Calu3 (cell line): ENCODE measurements at regions not wholly inside any gene's neighbourhood (a gene's known extent, or its start where the extent isn't known, plus 50 kb on each side); places are given as distances from the start of the nearest gene placed in this dataset.

Experiments
- BruUV-seq: library from RNA; stranded (reverse); fragments of 400-500 nt; replicated peaks from 2 replicates; lab custom pipeline; 2021; lab: Mats Ljungman, UMichigan
- CTCF ChIA-PET: fragments of 300-600 bp; sonication (Branson Sonifier 250); formaldehyde crosslinking; loops from one replicate; lab custom pipeline; 2022; ENCODE audit warnings: antibody characterized with exemption; lab: Charles Lee
- DNase-seq: peaks from one replicate; pipeline ENCODE4 v3.0.0; 2022
- H3K27ac Mint-ChIP-seq: one replicate; pipeline ENCODE4 v1.8.0; 2022; ENCODE audit warnings: mixed read lengths; ENCODE audit not compliant: unreplicated experiment
- H3K27me3 Mint-ChIP-seq: one replicate; pipeline ENCODE4 v1.8.0; 2022; ENCODE audit warnings: mixed read lengths; ENCODE audit not compliant: unreplicated experiment
- H3K36me3 Mint-ChIP-seq: one replicate; pipeline ENCODE4 v1.8.0; 2022; ENCODE audit warnings: mild to moderate bottlenecking, moderate library complexity, mixed read lengths; ENCODE audit not compliant: insufficient read depth, unreplicated experiment
- H3K4me1 Mint-ChIP-seq: one replicate; pipeline ENCODE4 v1.8.0; 2022; ENCODE audit warnings: mild to moderate bottlenecking, low read depth, mixed read lengths; ENCODE audit not compliant: unreplicated experiment
- H3K4me3 Mint-ChIP-seq: one replicate; pipeline ENCODE4 v1.8.0; 2022; ENCODE audit warnings: mild to moderate bottlenecking, low read depth, moderate library complexity, mixed read lengths; ENCODE audit not compliant: unreplicated experiment
- H3K9me3 Mint-ChIP-seq: one replicate; pipeline ENCODE4 v1.8.0; 2022; ENCODE audit warnings: low read depth, mixed read lengths; ENCODE audit not compliant: unreplicated experiment
- CTCF ChIP-seq: fragments of 200-600 bp; IDR thresholded peaks from one replicate; pipeline ENCODE4 v1.8.0; 2022; ENCODE audit warnings: antibody characterized with exemption; ENCODE audit not compliant: unreplicated experiment
- intact Hi-C: fragments of 100-400 bp; cut with micrococcal nuclease; formaldehyde crosslinking; loops from one replicate; pipeline ENCODE4 v1.10.0; 2022; ENCODE audit not compliant: unreplicated experiment

- no peak overlapping the region for H3K4me3 Mint-ChIP-seq
- H3K9me3 Mint-ChIP-seq = peaks cover 4% of the 10 kb centered on the region
- H3K4me1 Mint-ChIP-seq = peaks cover 10% of the 10 kb centered on the region
- H3K27me3 Mint-ChIP-seq = peaks cover 16% of the 10 kb centered on the region
- TF ChIP-seq CTCF = no peak
- intact Hi-C loops = no loop called here
- BruUV-seq = no TSS peak
- H3K36me3 Mint-ChIP-seq = no peaks in the 10 kb centered on the region
- DNase-seq = no peak
- CTCF ChIA-PET = no interaction called here
- H3K27ac Mint-ChIP-seq = no peak overlapping the region
These were observed 104.0 kb downstream of the FOXL1 start for GRCh38 chr16:86682219-86682904.

GRCh38 chr16:86683441-86684194 is 105.3 kb downstream of the FOXL1 start:
- no TSS peak for BruUV-seq
- no peak for DNase-seq
- Mint-ChIP-seq H3K27me3 (peaks cover 16% of the 10 kb centered on the region), H3K36me3 (no peaks in the 10 kb centered on the region), H3K4me1 (peaks cover 10% of the 10 kb centered on the region), H3K4me3 (no peak overlapping the region), H3K9me3 (peaks cover 4% of the 10 kb centered on the region), H3K27ac (no peak overlapping the region)
- CTCF ChIA-PET = interaction anchor here (0.6 kb wide), 1 partner anchor 15 kb away, joined by 3 read pairs; no protein-coding TSS in a partner anchor
- intact Hi-C loops = no loop called here
- TF ChIP-seq CTCF = no peak

GRCh38 chr16:86685076-86685475 is 106.7 kb downstream of the FOXL1 start:
- Mint-ChIP-seq H3K27me3 (peaks cover 16% of the 10 kb centered on the region), H3K4me3 (no peak overlapping the region), H3K9me3 (peaks cover 4% of the 10 kb centered on the region), H3K27ac (no peak overlapping the region), H3K4me1 (peaks cover 10% of the 10 kb centered on the region), H3K36me3 (no peaks in the 10 kb centered on the region)
- CTCF ChIA-PET = no interaction called here
- TF ChIP-seq CTCF = no peak
- intact Hi-C loops = no loop called here
- BruUV-seq = no TSS peak
- DNase-seq = no peak

GRCh38 chr16:86690970-86691369 is 112.6 kb downstream of the FOXL1 start:
- Mint-ChIP-seq H3K9me3 (no peaks in the 10 kb centered on the region), H3K36me3 (no peaks in the 10 kb centered on the region), H3K4me3 (no peak overlapping the region), H3K27me3 (peaks cover 25% of the 10 kb centered on the region), H3K4me1 (no peaks in the 10 kb centered on the region), H3K27ac (no peak overlapping the region)
- no peak for TF ChIP-seq CTCF
- CTCF ChIA-PET = no interaction called here
- DNase-seq = no peak
- intact Hi-C loops = no loop called here
- BruUV-seq = no TSS peak
